PC-9 (cell line): ENCODE measurements at regions not wholly inside any gene's neighbourhood (a gene's known extent, or its start where the extent isn't known, plus 50 kb on each side); places are given as distances from the start of the nearest gene placed in this dataset.
A peak's percentile ranks its signal among the peaks of the same experiment; 100 is the strongest.

Experiments used
- BruUV-seq: library from RNA; stranded (reverse); fragments of 400-500 nt; replicated peaks from 2 replicates; lab custom pipeline; 2021; lab: Mats Ljungman, UMichigan
- CTCF ChIA-PET: fragments of 300-600 bp; sonication (Branson Sonifier 250); formaldehyde crosslinking; loops from one replicate; lab custom pipeline; 2022; ENCODE audit warnings: antibody characterized with exemption; lab: Charles Lee
- POLR2A ChIA-PET: fragments of 300-600 bp; sonication (Branson Sonifier 250); formaldehyde crosslinking; loops from one replicate; lab custom pipeline; 2022; ENCODE audit warnings: antibody characterized with exemption; ENCODE audit not compliant: unreplicated experiment; lab: Charles Lee
- DNase-seq, 2 experiments: peaks; one replicate each; pipeline versions ENCODE4 v3.0.0 to v3.0.0-alpha.2; 2015 to 2022; ENCODE audit warnings: mixed read lengths in 1 of 2
- H2AFZ ChIP-seq: fragments of 200-600 bp; sonication (generic); 2 replicates; pipeline ENCODE4 v1.8.1; 2017; ENCODE audit warnings: antibody characterized with exemption
- H3F3A ChIP-seq: fragments of 200-600 bp; sonication (generic); 2 replicates; pipeline ENCODE4 v1.8.1; 2017; ENCODE audit warnings: antibody characterized with exemption, mild to moderate bottlenecking, low read depth; ENCODE audit not compliant: insufficient read depth
- H3K27ac ChIP-seq: fragments of 200-600 bp; sonication (generic); 2 replicates; pipeline ENCODE4 v1.6.1; 2016; ENCODE audit warnings: mixed run types
- H3K27me3 ChIP-seq: fragments of 200-600 bp; sonication (generic); 2 replicates; pipeline ENCODE4 v1.6.1; 2016; ENCODE audit warnings: low read depth, mixed run types; ENCODE audit not compliant: insufficient read depth
- H3K36me3 ChIP-seq: fragments of 200-600 bp; sonication (generic); 2 replicates; pipeline ENCODE4 v1.6.1; 2016; ENCODE audit warnings: low read depth, mixed run types
- H3K4me1 ChIP-seq: fragments of 200-600 bp; sonication (generic); replicated peaks from 2 replicates; pipeline ENCODE4 v1.6.1; 2016; ENCODE audit warnings: mixed run types; ENCODE audit not compliant: insufficient read depth
- H3K4me2 ChIP-seq: fragments of 200-600 bp; sonication (generic); 2 replicates; pipeline ENCODE4 v1.6.1; 2017; ENCODE audit warnings: mixed run types
- H3K4me3 ChIP-seq: fragments of 200-600 bp; sonication (generic); 2 replicates; pipeline ENCODE4 v1.6.1; 2016; ENCODE audit warnings: mixed run types
- H3K79me2 ChIP-seq: fragments of 200-600 bp; sonication (generic); 2 replicates; pipeline ENCODE4 v1.6.1; 2017; ENCODE audit warnings: low read depth, mixed run types
- H3K9me2 ChIP-seq: fragments of 200-600 bp; sonication (generic); 2 replicates; pipeline ENCODE4 v1.8.1; 2017; ENCODE audit warnings: mild to moderate bottlenecking; ENCODE audit not compliant: insufficient read depth
- H3K9me3 ChIP-seq: fragments of 200-600 bp; sonication (generic); 2 replicates; pipeline ENCODE4 v1.8.1; 2016; ENCODE audit warnings: low read depth; ENCODE audit not compliant: insufficient read depth
- H4K20me1 ChIP-seq: fragments of 200-600 bp; sonication (generic); 2 replicates; pipeline ENCODE4 v1.8.1; 2017; ENCODE audit not compliant: insufficient read depth
- EZH2 ChIP-seq: fragments of 200-600 bp; sonication (generic); IDR thresholded peaks from 2 replicates; pipeline ENCODE4 v1.8.0; 2017; ENCODE audit warnings: antibody characterized with exemption, low read depth
- intact Hi-C: fragments of 100-400 bp; cut with micrococcal nuclease; formaldehyde crosslinking; loops from one replicate; pipeline ENCODE4 v1.10.0; 2022; ENCODE audit not compliant: unreplicated experiment
- TF ChIP-seq, protein P1 (sequence below): fragments of 200-600 bp; sonication (generic); conservative IDR thresholded peaks from 2 replicates; pipeline ENCODE4 v1.6.1; 2017; ENCODE audit warnings: mixed run types, antibody characterized with exemption, mild to moderate bottlenecking, moderate library complexity

DNA sequence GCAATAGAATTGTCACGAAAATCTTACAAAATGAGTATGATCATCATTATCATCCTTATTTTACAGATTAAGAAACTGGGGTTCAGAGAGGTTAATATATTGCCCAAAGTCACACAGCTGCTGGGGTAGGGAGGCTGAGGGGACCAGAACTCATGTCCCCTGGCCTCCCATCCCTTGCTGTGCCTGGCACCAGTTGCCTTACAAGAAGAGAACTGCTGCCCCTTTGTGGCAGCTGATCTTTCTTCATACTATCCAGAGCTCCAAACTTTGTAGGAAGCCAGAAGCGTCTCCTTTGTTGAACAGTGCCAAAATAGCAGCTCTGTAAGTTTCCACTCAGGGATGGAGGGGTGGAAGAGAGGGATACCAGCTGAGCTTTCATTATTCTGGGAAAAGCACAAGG, 236.8 kb upstream of the TBC1D5 start:
- ChIA-PET POLR2A (interaction anchor here (0.6 kb wide), 1 partner anchor 418 kb away, joined by 6 read pairs; no protein-coding TSS in a partner anchor), CTCF (interaction anchor here (0.6 kb wide), 1 partner anchor 237 kb away, joined by 5 read pairs; the partner anchor contains the start of gene TBC1D5)
- no peaks in the 10 kb centered on the region for H3F3A ChIP-seq
- H4K20me1 ChIP-seq, result no peaks in the 10 kb centered on the region
- no peaks in the 10 kb centered on the region for H3K4me1 ChIP-seq
- H3K4me3 ChIP-seq, result no peak overlapping the region
- no TSS peak for BruUV-seq
- H3K4me2 ChIP-seq, result no peak overlapping the region
- H3K27me3 ChIP-seq, result no peaks in the 10 kb centered on the region
- H3K36me3 ChIP-seq, result no peaks in the 10 kb centered on the region
- TF ChIP-seq, protein P1, sequence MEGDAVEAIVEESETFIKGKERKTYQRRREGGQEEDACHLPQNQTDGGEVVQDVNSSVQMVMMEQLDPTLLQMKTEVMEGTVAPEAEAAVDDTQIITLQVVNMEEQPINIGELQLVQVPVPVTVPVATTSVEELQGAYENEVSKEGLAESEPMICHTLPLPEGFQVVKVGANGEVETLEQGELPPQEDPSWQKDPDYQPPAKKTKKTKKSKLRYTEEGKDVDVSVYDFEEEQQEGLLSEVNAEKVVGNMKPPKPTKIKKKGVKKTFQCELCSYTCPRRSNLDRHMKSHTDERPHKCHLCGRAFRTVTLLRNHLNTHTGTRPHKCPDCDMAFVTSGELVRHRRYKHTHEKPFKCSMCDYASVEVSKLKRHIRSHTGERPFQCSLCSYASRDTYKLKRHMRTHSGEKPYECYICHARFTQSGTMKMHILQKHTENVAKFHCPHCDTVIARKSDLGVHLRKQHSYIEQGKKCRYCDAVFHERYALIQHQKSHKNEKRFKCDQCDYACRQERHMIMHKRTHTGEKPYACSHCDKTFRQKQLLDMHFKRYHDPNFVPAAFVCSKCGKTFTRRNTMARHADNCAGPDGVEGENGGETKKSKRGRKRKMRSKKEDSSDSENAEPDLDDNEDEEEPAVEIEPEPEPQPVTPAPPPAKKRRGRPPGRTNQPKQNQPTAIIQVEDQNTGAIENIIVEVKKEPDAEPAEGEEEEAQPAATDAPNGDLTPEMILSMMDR, result no peak; the same call in 1 of the 2 replicates
- TF ChIP-seq EZH2, result no peak
- no peak overlapping the region for H3K27ac ChIP-seq
- H3K79me2 ChIP-seq, result no peaks in the 10 kb centered on the region
- no peaks in the 10 kb centered on the region for H3K9me2 ChIP-seq
- intact Hi-C loops, result no loop called here
- H3K9me3 ChIP-seq, result no peaks in the 10 kb centered on the region
- DNase-seq, result no peak
- no peak overlapping the region for H2AFZ ChIP-seq

DNA sequence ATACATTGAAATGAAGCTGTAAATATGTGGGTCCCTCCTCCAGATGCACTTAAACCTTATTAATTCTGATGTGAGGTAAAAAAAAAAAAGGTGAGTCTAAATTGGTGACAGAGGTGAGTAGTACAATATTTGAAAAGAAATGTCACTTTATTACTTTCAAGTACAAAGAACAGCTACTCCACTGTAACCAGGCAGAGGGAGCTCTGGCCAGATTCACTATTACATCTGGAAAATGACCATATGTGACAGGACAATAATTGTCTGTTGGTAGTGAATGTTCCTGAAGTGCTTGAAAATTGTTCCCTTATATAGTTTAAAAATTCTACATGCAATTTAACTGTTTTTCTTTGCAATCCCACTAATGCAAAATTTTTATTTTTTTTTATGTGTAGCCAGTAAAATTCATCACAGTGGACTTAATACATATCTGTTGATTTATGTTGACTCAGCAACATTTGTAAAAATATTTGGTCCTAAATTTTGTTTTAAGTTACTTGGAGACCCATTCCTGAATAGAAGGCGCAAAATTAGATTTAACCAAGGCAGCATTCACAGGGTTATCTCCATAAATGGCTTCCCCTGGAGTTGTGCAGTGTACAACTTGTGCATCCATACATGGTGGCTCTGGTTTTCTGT, 231.9 kb upstream of the TBC1D5 start:
- no peak overlapping the region for H3K4me3 ChIP-seq
- H3K4me2 ChIP-seq, result no peak overlapping the region
- H2AFZ ChIP-seq, result no peak overlapping the region
- H3K36me3 ChIP-seq, result no peaks in the 10 kb centered on the region
- no peaks in the 10 kb centered on the region for H3K27me3 ChIP-seq
- H4K20me1 ChIP-seq, result no peaks in the 10 kb centered on the region
- H3F3A ChIP-seq, result 0 out of 2 replicates have a peak, but pooled peaks cover 3% of the 10 kb centered on the region
- no peaks in the 10 kb centered on the region for H3K9me3 ChIP-seq
- H3K27ac ChIP-seq, result no peak overlapping the region
- H3K4me1 ChIP-seq, result no peaks in the 10 kb centered on the region
- no peak for DNase-seq
- no TSS peak for BruUV-seq
- H3K79me2 ChIP-seq, result no peaks in the 10 kb centered on the region
- intact Hi-C loops, result no loop called here
- CTCF ChIA-PET, result no interaction called here
- TF ChIP-seq, protein P1, result peak; percentile 31; the same call in 1 of the 2 replicates
- TF ChIP-seq EZH2, result no peak
- no peaks in the 10 kb centered on the region for H3K9me2 ChIP-seq
- POLR2A ChIA-PET, result no interaction called here

DNA sequence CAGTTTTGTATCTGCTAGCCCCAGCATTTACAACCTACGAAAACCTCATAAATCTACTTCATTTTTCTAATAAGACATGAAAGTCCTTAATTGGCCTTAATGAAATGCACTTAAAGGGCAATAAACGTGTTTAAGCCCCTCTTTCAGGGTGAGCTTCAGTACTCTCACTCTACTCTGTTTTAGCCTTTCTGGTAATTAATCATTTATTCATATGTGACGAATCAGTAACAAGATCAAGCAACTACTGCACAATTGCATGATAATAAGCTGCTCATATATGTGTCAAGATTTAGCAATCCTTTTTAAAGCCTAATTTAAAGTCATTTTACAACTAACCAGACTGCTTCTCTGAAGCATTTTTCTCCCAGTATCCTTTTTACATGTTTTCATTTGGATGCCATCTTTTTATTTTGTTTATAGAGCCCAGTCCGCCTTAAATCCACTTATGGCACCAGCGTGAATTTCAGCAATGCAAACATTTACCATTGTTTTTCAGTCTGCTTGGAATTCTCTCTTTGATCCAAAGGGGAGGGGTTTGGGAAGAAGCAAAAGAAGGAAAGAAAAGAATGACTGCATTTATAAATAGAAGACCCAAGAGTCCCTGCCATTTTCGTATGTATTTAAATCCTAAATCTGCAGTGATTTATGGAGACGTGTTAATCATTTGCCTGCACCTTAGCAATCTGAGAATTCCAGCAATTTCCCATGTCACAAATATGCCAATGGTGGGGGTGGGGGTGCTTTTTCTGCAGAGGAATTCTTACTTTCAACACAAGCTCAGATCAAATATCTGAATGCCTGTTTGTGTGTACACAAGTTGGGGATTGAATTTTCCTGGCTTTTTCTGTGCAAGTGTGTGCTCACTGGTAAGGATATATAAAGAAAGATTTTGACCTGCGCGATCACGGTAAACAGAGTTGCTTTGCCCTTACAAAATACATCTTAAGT, 230.8 kb upstream of the TBC1D5 start:
- Histone ChIP-seq H3K4me2 (no peak overlapping the region), H3F3A (0 out of 2 replicates have a peak, but pooled peaks cover 3% of the 10 kb centered on the region), H3K79me2 (no peaks in the 10 kb centered on the region), H3K9me3 (no peaks in the 10 kb centered on the region), H3K36me3 (no peaks in the 10 kb centered on the region), H3K4me1 (no peaks in the 10 kb centered on the region), H2AFZ (no peak overlapping the region), H3K27me3 (no peaks in the 10 kb centered on the region), H3K4me3 (no peak overlapping the region), H3K27ac (no peak overlapping the region), H3K9me2 (no peaks in the 10 kb centered on the region), H4K20me1 (no peaks in the 10 kb centered on the region)
- no peak for DNase-seq
- POLR2A ChIA-PET, result no interaction called here
- intact Hi-C loops, result no loop called here
- CTCF ChIA-PET, result interaction anchor here (0.7 kb wide), 1 partner anchor 550 kb away, joined by 4 read pairs; no protein-coding TSS in a partner anchor
- TF ChIP-seq EZH2, result no peak
- TF ChIP-seq, protein P1, result no peak
- no TSS peak for BruUV-seq
